Upper lobe of left lung (tissue), 6 donors: ENCODE measurements at regions not wholly inside any gene's neighbourhood (a gene's known extent, or its start where the extent isn't known, plus 50 kb on each side); places are given as distances from the start of the nearest gene placed in this dataset.

Source experiments
- ATAC-seq, 2 donors: fragments of 200-7000 bp; cut with Tn5 transposase; one replicate each; pipeline ENCODE4 v1.9.1; 2022; ENCODE audit warnings: mild to moderate bottlenecking in 2 of 2, moderate library complexity in 2 of 2; ENCODE audit not compliant: low FRiP score in 2 of 2
- DNase-seq, 2 donors: peaks; one replicate each; pipeline ENCODE4 v3.0.0-alpha.2; 2019 to 2020
- H3K27ac ChIP-seq, 4 donors: fragments of 200-600 bp; sonication (generic); one replicate each; pipeline ENCODE4 v1.5.1; 2016 to 2019
- H3K27me3 ChIP-seq, 4 donors: fragments of 200-600 bp; sonication (generic); one replicate each; pipeline ENCODE4 v1.5.1; 2017 to 2019
- H3K36me3 ChIP-seq, 4 donors: fragments of 200-600 bp; sonication (generic); one replicate each; pipeline ENCODE4 v1.5.1; 2016 to 2019
- H3K4me1 ChIP-seq, 4 donors: fragments of 200-600 bp; sonication (generic); one replicate each; pipeline ENCODE4 v1.5.1; 2018 to 2019
- H3K4me3 ChIP-seq, 4 donors: fragments of 200-600 bp; sonication (generic); one replicate each; pipeline ENCODE4 v1.5.1; 2017 to 2019; ENCODE audit warnings: mild to moderate bottlenecking in 2 of 4, moderate library complexity in 1 of 4
- H3K9me3 ChIP-seq, 4 donors: fragments of 200-600 bp; sonication (generic); one replicate each; pipeline ENCODE4 v1.5.1; 2018 to 2019
- CTCF ChIP-seq, 6 experiments: fragments of 450-650 bp in 4 of 6; fragments of 200-600 bp in 2 of 6; sonication (generic) in 2 of 6; IDR thresholded peaks; one replicate each; pipeline ENCODE4 v1.5.1; 2016 to 2019; ENCODE audit warnings: antibody characterized with exemption in 6 of 6
- EP300 ChIP-seq, 4 donors: sonication (generic); formaldehyde crosslinking; IDR thresholded peaks; one replicate each; pipeline ENCODE4 v1.5.1; 2017; ENCODE audit warnings: antibody characterized with exemption in 4 of 4, control low read depth in 2 of 4
- POLR2A ChIP-seq, 4 donors: fragments of 450-650 bp; IDR thresholded peaks; one replicate each; pipeline ENCODE4 v1.5.1; 2016 to 2017; ENCODE audit warnings: antibody characterized with exemption in 4 of 4, mild to moderate bottlenecking in 2 of 4
- POLR2AphosphoS5 ChIP-seq, 2 donors: sonication (generic); formaldehyde crosslinking; IDR thresholded peaks; one replicate each; pipeline ENCODE4 v1.5.1; 2017; ENCODE audit warnings: antibody characterized with exemption in 2 of 2
- WGBS, 2 donors: methylation state at CpG; one replicate each; pipeline ENCODE4 v1.1.5; 2017 to 2018; 5-methylcytosine and 5-hydroxymethylcytosine counted together
- donor health status: DM: no; HTN: no; CAD: no; lungs with moderate emphysema.
- donor health status: DM: no; HTN: yes; CAD: no; lungs with severe emphysema.

- H3K4me1 ChIP-seq = peaks cover 9 to 13% (median 11%) of the 10 kb centered on the region in 4 donors
- no peak for DNase-seq
- H3K36me3 ChIP-seq = no peaks in the 10 kb centered on the region
- TF ChIP-seq EP300 (IDR thresholded peaks at IDR 0.05) = no peak
- no peak for TF ChIP-seq POLR2AphosphoS5 (IDR thresholded peaks at IDR 0.05)
- no peak for TF ChIP-seq CTCF (IDR thresholded peaks at IDR 0.05)
- no peak for TF ChIP-seq POLR2A (IDR thresholded peaks at IDR 0.05)
- WGBS, 2 donors = 64 to 73% methylated on average over 4 of the region's 4 CpGs
- no peaks in the 10 kb centered on the region for H3K9me3 ChIP-seq
- no peaks in the 10 kb centered on the region for H3K27me3 ChIP-seq
- no peak overlapping the region for H3K4me3 ChIP-seq
- H3K27ac ChIP-seq = no peak overlapping the region
- no peak for ATAC-seq
Observed at GRCh38 chr3:24834442-24834841, 339.8 kb upstream of the THRB start.

GRCh38 chr3:24835510-24835909, 340.9 kb upstream of the THRB start:
- ATAC-seq (no peak), DNase-seq (no peak)
- Histone ChIP-seq H3K9me3 (no peaks in the 10 kb centered on the region), H3K4me3 (no peak overlapping the region), H3K36me3 (no peaks in the 10 kb centered on the region), H3K4me1 (peaks cover 0 to 2% (median 1%) of the 10 kb centered on the region in 4 donors), H3K27ac (no peak overlapping the region), H3K27me3 (no peaks in the 10 kb centered on the region)
- TF ChIP-seq CTCF (IDR thresholded peaks at IDR 0.05) (no peak), POLR2AphosphoS5 (IDR thresholded peaks at IDR 0.05) (no peak), EP300 (IDR thresholded peaks at IDR 0.05) (no peak), POLR2A (IDR thresholded peaks at IDR 0.05) (no peak)
- 90 to 94% methylated on average over 4 of the region's 4 CpGs for WGBS, 2 donors

- DNase-seq (no peak), ATAC-seq (no peak)
- Histone ChIP-seq H3K36me3 (no peaks in the 10 kb centered on the region), H3K27ac (no peak overlapping the region), H3K27me3 (no peaks in the 10 kb centered on the region), H3K4me1 (no peaks in the 10 kb centered on the region), H3K4me3 (no peak overlapping the region), H3K9me3 (no peaks in the 10 kb centered on the region)
- 76 to 79% methylated on average over 3 of the region's 3 CpGs for WGBS, 2 donors
- TF ChIP-seq CTCF (IDR thresholded peaks at IDR 0.05) (no peak), POLR2A (IDR thresholded peaks at IDR 0.05) (no peak), EP300 (IDR thresholded peaks at IDR 0.05) (no peak), POLR2AphosphoS5 (IDR thresholded peaks at IDR 0.05) (no peak)
Observed at GRCh38 chr3:24837601-24838000, 343.0 kb upstream of the THRB start.

GRCh38 chr3:24838533-24838932, 343.9 kb upstream of the THRB start:
- TF ChIP-seq POLR2AphosphoS5 (IDR thresholded peaks at IDR 0.05) = no peak
- TF ChIP-seq POLR2A (IDR thresholded peaks at IDR 0.05) = no peak
- no peak for TF ChIP-seq CTCF (IDR thresholded peaks at IDR 0.05)
- TF ChIP-seq EP300 (IDR thresholded peaks at IDR 0.05) = no peak
- Histone ChIP-seq H3K9me3 (no peaks in the 10 kb centered on the region), H3K27ac (no peak overlapping the region), H3K27me3 (no peaks in the 10 kb centered on the region), H3K36me3 (no peaks in the 10 kb centered on the region), H3K4me3 (no peak overlapping the region), H3K4me1 (no peaks in the 10 kb centered on the region)
- no peak for DNase-seq
- no peak for ATAC-seq

GRCh38 chr3:24843955-24844354, 349.3 kb upstream of the THRB start:
- Histone ChIP-seq H3K9me3 (no peaks in the 10 kb centered on the region), H3K27ac (no peak overlapping the region), H3K4me3 (no peak overlapping the region), H3K4me1 (no peaks in the 10 kb centered on the region), H3K27me3 (no peaks in the 10 kb centered on the region), H3K36me3 (no peaks in the 10 kb centered on the region)
- no peak for ATAC-seq
- no peak for DNase-seq
- TF ChIP-seq EP300 (IDR thresholded peaks at IDR 0.05) (no peak), POLR2A (IDR thresholded peaks at IDR 0.05) (no peak)
- 69 to 100% methylated on average over 2 of the region's 2 CpGs for WGBS, 2 donors
